Right cardiac atrium (tissue), 5 donors: ENCODE measurements at regions not wholly inside any gene's neighbourhood (a gene's known extent, or its start where the extent isn't known, plus 50 kb on each side); places are given as distances from the start of the nearest gene placed in this dataset.

Experiments
- ATAC-seq, 2 donors: fragments of 200-7000 bp; cut with Tn5 transposase; one replicate each; pipeline versions ENCODE4 v1.8.0 to v1.9.1; 2020; ENCODE audit warnings: moderate library complexity in 2 of 2, mild to moderate bottlenecking in 1 of 2
- DNase-seq, 3 donors: peaks; one replicate each; pipeline ENCODE4 v3.0.0-alpha.2; 2020
- H3K27ac ChIP-seq: one replicate; pipeline ENCODE4 v1.5.1; 2013; ENCODE audit warnings: mild to moderate bottlenecking, low read length, control low read depth, moderate library complexity
- H3K27me3 ChIP-seq: one replicate; pipeline ENCODE4 v1.6.1; 2013; ENCODE audit not compliant: control insufficient read depth, insufficient read depth
- H3K4me1 ChIP-seq: one replicate; pipeline ENCODE4 v1.6.1; 2013; ENCODE audit warnings: low read length; ENCODE audit not compliant: control insufficient read depth, insufficient read depth
- H3K4me3 ChIP-seq: one replicate; pipeline ENCODE4 v1.5.1; 2013; ENCODE audit warnings: low read length, control low read depth
- H3K9me3 ChIP-seq: one replicate; pipeline ENCODE4 v1.6.1; 2013; ENCODE audit warnings: low read length; ENCODE audit not compliant: control insufficient read depth
- WGBS: extraction: QIAGEN DNeasy Blood & Tissue Kit; methylation state at CpG from one replicate; pipeline ENCODE4 v1.1.7; 2013; 5-methylcytosine and 5-hydroxymethylcytosine counted together
- intact Hi-C, 4 donors: fragments of 100-400 bp; cut with DNase I; formaldehyde crosslinking; loops; one replicate each; pipeline versions ENCODE4 v1.11.0 to v1.14.0; 2022 to 2023
- donor health status: healthy with polysubstance abuse.
- donor health status: DM: no; HTN: yes; CAD: no.
- donor health status: DM: no; HTN: no; CAD: no.
- donor health status: DM: no; HTN: yes; CAD: no; lungs with severe emphysema.
- donor health status: DM: yes; HTN: yes; CAD: no.

- Histone ChIP-seq H3K4me1 (no peaks in the 10 kb centered on the region), H3K4me3 (no peak overlapping the region), H3K27ac (no peak overlapping the region), H3K9me3 (no peaks in the 10 kb centered on the region), H3K27me3 (no peaks in the 10 kb centered on the region)
- DNase-seq = no peak
- no peak for ATAC-seq
- 70% methylated on average over 3 of the region's 3 CpGs for WGBS
- intact Hi-C loops = no loop called here
Measured at GRCh38 chr15:98123297-98123696, 162.8 kb downstream of the ARRDC4 start.

- WGBS = 65% methylated on average over 6 of the region's 6 CpGs
- no peak for ATAC-seq
- H3K4me1 ChIP-seq = no peaks in the 10 kb centered on the region
Measured at GRCh38 chr15:98123834-98124233, 163.3 kb downstream of the ARRDC4 start.

GRCh38 chr15:98124581-98124980, 164.1 kb downstream of the ARRDC4 start:
- Histone ChIP-seq H3K9me3 (no peaks in the 10 kb centered on the region), H3K4me1 (no peaks in the 10 kb centered on the region), H3K27ac (no peak overlapping the region), H3K4me3 (no peak overlapping the region), H3K27me3 (peaks cover 2% of the 10 kb centered on the region)
- 79% methylated on average over 6 of the region's 6 CpGs for WGBS
- no peak for ATAC-seq
- intact Hi-C loops = no loop called here
- DNase-seq = no peak

More at GRCh38 chr15:98123834-98124233, 163.3 kb downstream of the ARRDC4 start:
- intact Hi-C loops = no loop called here
- H3K4me3 ChIP-seq = no peak overlapping the region
- DNase-seq = no peak
- H3K27me3 ChIP-seq = peaks cover 2% of the 10 kb centered on the region
- H3K9me3 ChIP-seq = no peaks in the 10 kb centered on the region
- no peak overlapping the region for H3K27ac ChIP-seq

GRCh38 chr15:98126326-98127085, 166.0 kb downstream of the ARRDC4 start:
- DNase-seq (no peak), ATAC-seq (no peak)
- Histone ChIP-seq H3K27ac (no peak overlapping the region), H3K4me1 (no peaks in the 10 kb centered on the region), H3K4me3 (no peak overlapping the region), H3K9me3 (no peaks in the 10 kb centered on the region), H3K27me3 (peaks cover 2% of the 10 kb centered on the region)
- intact Hi-C loops = no loop called here
- 84% methylated on average over 8 of the region's 8 CpGs for WGBS

- intact Hi-C loops = no loop called here
- WGBS = 24% methylated on average over 5 of the region's 5 CpGs
Measured at GRCh38 chr15:98127586-98127985, 167.1 kb downstream of the ARRDC4 start.

GRCh38 chr15:98131924-98132323, 171.4 kb downstream of the ARRDC4 start:
- Histone ChIP-seq H3K4me3 (no peak overlapping the region), H3K27me3 (peaks cover 2% of the 10 kb centered on the region), H3K27ac (no peak overlapping the region), H3K4me1 (no peaks in the 10 kb centered on the region), H3K9me3 (no peaks in the 10 kb centered on the region)
- intact Hi-C loops = no loop called here
- ATAC-seq = no peak
- DNase-seq = no peak
- 70% methylated on average over 4 of the region's 4 CpGs for WGBS

More at GRCh38 chr15:98127586-98127985, 167.1 kb downstream of the ARRDC4 start:
- no peaks in the 10 kb centered on the region for H3K4me1 ChIP-seq
- H3K27ac ChIP-seq = no peak overlapping the region
- ATAC-seq (no peak), DNase-seq (no peak)
- H3K9me3 ChIP-seq = no peaks in the 10 kb centered on the region
- no peak overlapping the region for H3K4me3 ChIP-seq
- peaks cover 2% of the 10 kb centered on the region for H3K27me3 ChIP-seq

- no peak for DNase-seq
- 71% methylated on average over 7 of the region's 7 CpGs for WGBS
- Histone ChIP-seq H3K27ac (no peak overlapping the region), H3K4me3 (no peak overlapping the region), H3K4me1 (no peaks in the 10 kb centered on the region), H3K27me3 (no peaks in the 10 kb centered on the region), H3K9me3 (no peaks in the 10 kb centered on the region)
- ATAC-seq = no peak
- intact Hi-C loops = no loop called here
Measured at GRCh38 chr15:98134905-98135304, 174.4 kb downstream of the ARRDC4 start.

- no peaks in the 10 kb centered on the region for H3K27me3 ChIP-seq
- H3K4me3 ChIP-seq = no peak overlapping the region
- no peaks in the 10 kb centered on the region for H3K4me1 ChIP-seq
- no peak overlapping the region for H3K27ac ChIP-seq
- intact Hi-C loops = no loop called here
- 70% methylated on average over 6 of the region's 6 CpGs for WGBS
- no peak for DNase-seq
- no peak for ATAC-seq
- no peaks in the 10 kb centered on the region for H3K9me3 ChIP-seq
Measured at GRCh38 chr15:98138910-98139309, 178.4 kb downstream of the ARRDC4 start.

- Histone ChIP-seq H3K4me1 (no peaks in the 10 kb centered on the region), H3K4me3 (no peak overlapping the region), H3K27me3 (no peaks in the 10 kb centered on the region), H3K9me3 (no peaks in the 10 kb centered on the region), H3K27ac (no peak overlapping the region)
- ATAC-seq (no peak), DNase-seq (no peak)
- WGBS = 66% methylated on average over 4 of the region's 4 CpGs
- intact Hi-C loops = no loop called here
Measured at GRCh38 chr15:98139337-98139736, 178.8 kb downstream of the ARRDC4 start.

- intact Hi-C loops = no loop called here
- H3K27ac ChIP-seq = no peak overlapping the region
- ATAC-seq (no peak), DNase-seq (no peak)
- no peaks in the 10 kb centered on the region for H3K9me3 ChIP-seq
- 65% methylated on average over 2 of the region's 2 CpGs for WGBS
- no peaks in the 10 kb centered on the region for H3K4me1 ChIP-seq
- H3K27me3 ChIP-seq = no peaks in the 10 kb centered on the region
- no peak overlapping the region for H3K4me3 ChIP-seq
Measured at GRCh38 chr15:98142572-98142971, 182.1 kb downstream of the ARRDC4 start.

GRCh38 chr15:98143116-98143515, 182.6 kb downstream of the ARRDC4 start:
- WGBS = 77% methylated on average over 4 of the region's 4 CpGs
- no peak overlapping the region for H3K27ac ChIP-seq
- H3K27me3 ChIP-seq = no peaks in the 10 kb centered on the region
- no peak for DNase-seq
- ATAC-seq = no peak
- H3K4me3 ChIP-seq = no peak overlapping the region
- H3K9me3 ChIP-seq = no peaks in the 10 kb centered on the region
- intact Hi-C loops = no loop called here
- H3K4me1 ChIP-seq = no peaks in the 10 kb centered on the region

GRCh38 chr15:98144388-98144787, 183.9 kb downstream of the ARRDC4 start:
- WGBS = 70% methylated on average over 2 of the region's 2 CpGs
- intact Hi-C loops = no loop called here
- Histone ChIP-seq H3K27ac (no peak overlapping the region), H3K27me3 (no peaks in the 10 kb centered on the region), H3K9me3 (no peaks in the 10 kb centered on the region), H3K4me1 (no peaks in the 10 kb centered on the region), H3K4me3 (no peak overlapping the region)
- no peak for ATAC-seq
- no peak for DNase-seq
